Right lobe of liver (tissue), 4 donors: ENCODE measurements at regions not wholly inside any gene's neighbourhood (a gene's known extent, or its start where the extent isn't known, plus 50 kb on each side); places are given as distances from the start of the nearest gene placed in this dataset.
"Not testable (repeated sequence)": the region's sequence is repeated elsewhere in the genome, so short reads cannot be mapped to it uniquely, and the experiment has no call there.

Source experiments
- CTCF ChIP-seq, 4 donors: fragments of 200-600 bp in 3 of 4; fragments of 450-650 bp in 1 of 4; IDR thresholded peaks; one replicate each; pipeline versions ENCODE4 v1.5.1 to v1.8.0; 2016 to 2022; ENCODE audit warnings: antibody characterized with exemption in 4 of 4, mild to moderate bottlenecking in 2 of 4
- POLR2A ChIP-seq: fragments of 450-650 bp; IDR thresholded peaks from one replicate; pipeline ENCODE4 v1.6.1; 2017; ENCODE audit warnings: antibody characterized with exemption, mild to moderate bottlenecking
- donor health status: DM: no; HTN: no; CAD: no.
- donor health status: DM: no; HTN: no; CAD: no.
- donor health status: DM: no; HTN: yes; CAD: no.

- TF ChIP-seq POLR2A; CTCF (IDR thresholded peaks at IDR 0.05): not testable (repeated sequence)
These were observed 177.4 kb downstream of the NPIPA8 start for GRCh38 chr16:18159185-18159584.
